HEK293T (cell line): ENCODE measurements at regions not wholly inside any gene's neighbourhood (a gene's known extent, or its start where the extent isn't known, plus 50 kb on each side); places are given as distances from the start of the nearest gene placed in this dataset.

Experiments used
- CTCF ChIA-PET: fragments of 350-600 bp; formaldehyde crosslinking; extraction: SDS; loops from one replicate; lab custom pipeline; 2021; ENCODE audit warnings: antibody characterized with exemption, inconsistent platforms; lab: Yijun Ruan, JAX
- POLR2A ChIA-PET: fragments of 350-600 bp; formaldehyde crosslinking; extraction: SDS; loops from one replicate; lab custom pipeline; 2020; ENCODE audit warnings: antibody characterized with exemption, inconsistent platforms; lab: Yijun Ruan, JAX
- DNase-seq: peaks from one replicate; pipeline ENCODE4 v3.0.0; 2012; ENCODE audit warnings: mixed read lengths; ENCODE audit errors: extremely low spot score
- ARNT ChIP-seq: fragments of 450-650 bp; IDR thresholded peaks from 2 replicates; pipeline ENCODE4 v1.6.1; 2017; ENCODE audit warnings: mild to moderate bottlenecking
- BHLHE40 ChIP-seq: fragments of 450-650 bp; IDR thresholded peaks from 2 replicates; pipeline ENCODE4 v1.6.1; 2016; ENCODE audit warnings: mild to moderate bottlenecking, moderate library complexity, borderline replicate concordance
- CTBP1 ChIP-seq: fragments of 450-650 bp; IDR thresholded peaks from 2 replicates; pipeline ENCODE4 v1.6.1; 2016; ENCODE audit warnings: borderline replicate concordance
- ELF4 ChIP-seq: fragments of 450-650 bp; IDR thresholded peaks from 2 replicates; pipeline ENCODE4 v1.6.1; 2017; ENCODE audit warnings: antibody characterized with exemption
- FOXA1 ChIP-seq: fragments of 450-650 bp; IDR thresholded peaks from 2 replicates; pipeline ENCODE4 v1.6.1; 2016; ENCODE audit warnings: mild to moderate bottlenecking
- FOXK2 ChIP-seq: fragments of 450-650 bp; IDR thresholded peaks from 2 replicates; pipeline ENCODE4 v1.6.1; 2016; ENCODE audit warnings: mild to moderate bottlenecking
- FOXM1 ChIP-seq: fragments of 450-650 bp; IDR thresholded peaks from 2 replicates; pipeline ENCODE4 v1.6.1; 2017; ENCODE audit warnings: mild to moderate bottlenecking, borderline replicate concordance
- HDGF ChIP-seq: fragments of 450-650 bp; IDR thresholded peaks from 2 replicates; pipeline ENCODE4 v1.6.1; 2017; ENCODE audit warnings: antibody characterized with exemption, borderline replicate concordance
- L3MBTL2 ChIP-seq: fragments of 450-650 bp; conservative IDR thresholded peaks from 2 replicates; pipeline ENCODE4 v1.6.1; 2016; ENCODE audit warnings: mild to moderate bottlenecking
- LEF1 ChIP-seq: fragments of 450-650 bp; IDR thresholded peaks from 2 replicates; pipeline ENCODE4 v1.6.1; 2017; ENCODE audit warnings: mild to moderate bottlenecking, borderline replicate concordance
- NFRKB ChIP-seq: fragments of 450-650 bp; IDR thresholded peaks from 2 replicates; pipeline ENCODE4 v1.6.1; 2016; ENCODE audit warnings: mild to moderate bottlenecking, moderate library complexity
- SP1 ChIP-seq: fragments of 450-650 bp; IDR thresholded peaks from 2 replicates; pipeline ENCODE4 v1.6.1; 2017
- SUZ12 ChIP-seq: fragments of 450-650 bp; IDR thresholded peaks from 2 replicates; pipeline ENCODE4 v1.6.1; 2016; ENCODE audit warnings: mild to moderate bottlenecking
- TARDBP ChIP-seq: fragments of 450-650 bp; IDR thresholded peaks from 2 replicates; pipeline ENCODE4 v1.6.1; 2016
- ZNF384 ChIP-seq: fragments of 450-650 bp; IDR thresholded peaks from 2 replicates; pipeline ENCODE4 v1.6.1; 2016
- TF ChIP-seq, protein P1 (sequence below): fragments of 450-650 bp; IDR thresholded peaks from 2 replicates; pipeline ENCODE4 v1.6.1; 2016

- ChIA-PET POLR2A (no interaction called here), CTCF (interaction anchor here (0.6 kb wide), 1 partner anchor 327 kb away, joined by 3 read pairs; no protein-coding TSS in a partner anchor)
- DNase-seq, result no peak
- no peak for TF ChIP-seq SUZ12
- TF ChIP-seq SP1, result no peak
- TF ChIP-seq L3MBTL2, result no peak
- TF ChIP-seq NFRKB, result no peak
- no peak for TF ChIP-seq FOXK2
- TF ChIP-seq ARNT, result no peak
Observed at GRCh38 chr2:12183032-12183645, 436.7 kb downstream of the LPIN1 start.

DNA sequence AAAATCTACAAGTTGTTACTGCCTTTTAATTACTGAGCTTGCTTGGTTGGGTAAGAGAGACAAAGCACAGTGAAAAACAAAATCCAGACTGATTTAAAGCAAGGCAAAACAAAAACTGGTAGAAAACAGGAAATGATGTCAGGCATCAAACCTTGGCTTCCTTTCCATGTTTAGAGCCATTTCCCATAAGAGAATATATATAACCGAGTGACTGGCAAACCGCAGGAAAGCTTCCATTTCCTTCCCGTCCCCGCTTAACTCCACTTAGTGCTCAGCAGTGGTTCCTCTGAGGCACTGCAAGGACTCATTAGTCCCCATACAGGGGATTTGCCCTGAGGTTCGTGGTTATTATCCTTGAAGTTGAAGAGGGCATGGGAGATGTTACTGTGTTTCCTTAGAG lies 446.3 kb downstream of the LPIN1 start:
- TF ChIP-seq FOXA1, result no peak
- no peak for TF ChIP-seq SP1
- TF ChIP-seq SUZ12, result no peak
- no peak for TF ChIP-seq LEF1
- TF ChIP-seq CTBP1, result no peak
- no peak for TF ChIP-seq NFRKB
- no peak for TF ChIP-seq BHLHE40
- TF ChIP-seq ARNT, result no peak
- TF ChIP-seq, protein P1, sequence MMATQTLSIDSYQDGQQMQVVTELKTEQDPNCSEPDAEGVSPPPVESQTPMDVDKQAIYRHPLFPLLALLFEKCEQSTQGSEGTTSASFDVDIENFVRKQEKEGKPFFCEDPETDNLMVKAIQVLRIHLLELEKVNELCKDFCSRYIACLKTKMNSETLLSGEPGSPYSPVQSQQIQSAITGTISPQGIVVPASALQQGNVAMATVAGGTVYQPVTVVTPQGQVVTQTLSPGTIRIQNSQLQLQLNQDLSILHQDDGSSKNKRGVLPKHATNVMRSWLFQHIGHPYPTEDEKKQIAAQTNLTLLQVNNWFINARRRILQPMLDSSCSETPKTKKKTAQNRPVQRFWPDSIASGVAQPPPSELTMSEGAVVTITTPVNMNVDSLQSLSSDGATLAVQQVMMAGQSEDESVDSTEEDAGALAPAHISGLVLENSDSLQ, result no peak
- TF ChIP-seq TARDBP, result no peak
- no peak for TF ChIP-seq FOXK2
- TF ChIP-seq L3MBTL2, result no peak
- ChIA-PET POLR2A (no interaction called here), CTCF (no interaction called here)
- no peak for DNase-seq

DNA sequence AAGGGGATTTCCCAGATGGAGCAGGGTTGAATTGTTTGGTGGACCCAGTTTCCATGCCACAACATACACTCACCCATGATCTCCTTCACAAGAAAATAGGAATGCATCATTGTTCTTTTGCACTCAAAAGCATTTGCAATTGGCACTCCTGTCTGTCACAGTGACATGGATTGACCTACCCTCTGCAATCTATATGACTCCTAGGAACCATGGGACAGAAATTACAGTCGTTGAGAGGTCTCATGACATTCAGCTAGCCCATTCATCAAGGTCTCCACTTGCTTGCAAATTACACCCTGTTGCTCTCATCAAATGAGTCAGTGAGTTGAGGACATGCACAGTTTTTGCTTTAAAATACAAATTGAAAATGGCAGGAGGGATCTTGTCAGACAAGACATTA lies 448.5 kb downstream of the LPIN1 start:
- CTCF ChIA-PET, result no interaction called here
- POLR2A ChIA-PET, result no interaction called here
- TF ChIP-seq L3MBTL2, result no peak
- TF ChIP-seq FOXM1, result no peak
- TF ChIP-seq FOXA1, result no peak
- DNase-seq, result no peak

DNA sequence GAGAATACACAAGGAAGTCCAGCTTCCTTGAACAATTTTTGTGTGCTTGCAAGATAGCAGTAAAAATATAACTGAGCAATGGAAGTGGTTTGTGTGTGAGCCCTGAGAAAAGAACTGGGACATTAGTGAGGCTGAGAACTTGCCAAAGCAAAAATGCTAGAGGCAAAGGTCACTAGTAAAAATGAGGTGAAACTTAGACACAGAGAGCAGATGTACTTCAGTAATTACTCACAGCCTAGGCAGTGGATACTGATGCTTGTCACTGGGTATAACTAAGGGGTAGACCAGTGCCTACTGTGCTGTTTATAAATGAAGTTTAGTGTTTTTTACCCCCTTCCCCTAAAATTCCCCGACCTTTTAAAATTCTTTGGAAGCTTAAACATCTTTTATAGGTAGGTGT lies 450.1 kb downstream of the LPIN1 start:
- no peak for TF ChIP-seq FOXA1
- ChIA-PET CTCF (no interaction called here), POLR2A (no interaction called here)
- DNase-seq, result no peak

- ChIA-PET POLR2A (no interaction called here), CTCF (no interaction called here)
- DNase-seq, result no peak
- no peak for TF ChIP-seq FOXK2
- TF ChIP-seq TARDBP, result no peak
- no peak for TF ChIP-seq SP1
- no peak for TF ChIP-seq ARNT
- TF ChIP-seq LEF1, result no peak
- TF ChIP-seq NFRKB, result no peak
- no peak for TF ChIP-seq ELF4
- no peak for TF ChIP-seq BHLHE40
- no peak for TF ChIP-seq FOXA1
- TF ChIP-seq CTBP1, result no peak
- TF ChIP-seq HDGF, result no peak
- no peak for TF ChIP-seq FOXM1
- no peak for TF ChIP-seq L3MBTL2
- TF ChIP-seq, protein P1, result no peak
- no peak for TF ChIP-seq ZNF384
- TF ChIP-seq SUZ12, result no peak
Observed at GRCh38 chr2:12197133-12197532, 450.7 kb downstream of the LPIN1 start.

DNA sequence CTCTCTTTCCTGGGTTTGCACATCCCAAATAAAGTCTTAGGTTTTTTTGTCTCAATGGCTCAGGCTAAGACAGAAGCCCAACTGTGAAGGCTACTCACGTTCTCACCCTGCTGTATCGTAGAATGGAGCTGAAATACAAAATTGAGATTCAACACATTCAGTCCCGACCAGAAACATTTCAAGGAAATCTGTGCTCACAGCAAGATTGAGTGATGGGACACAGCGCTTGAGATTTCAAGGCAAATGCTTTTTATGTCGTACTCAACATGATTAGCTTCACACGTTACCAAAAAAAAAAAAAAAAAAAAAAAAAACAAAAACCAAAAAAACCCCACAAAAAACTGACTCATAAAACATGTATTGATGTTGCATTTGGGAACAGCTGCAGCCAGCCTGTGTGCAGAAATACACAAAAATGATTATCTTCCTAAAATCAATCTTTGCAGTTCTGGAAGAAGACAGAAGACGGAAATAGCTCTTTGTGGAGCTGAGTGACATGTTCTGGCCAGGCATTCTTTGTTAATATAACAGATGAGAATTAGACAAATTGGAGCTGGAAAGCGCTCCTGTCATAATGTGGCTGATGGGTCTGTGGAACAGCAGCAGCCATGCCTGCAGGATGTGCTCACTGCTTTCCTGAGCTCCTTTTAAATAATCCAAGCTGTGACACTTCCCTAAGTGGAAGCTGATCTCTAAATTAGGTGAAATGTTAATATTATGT lies 453.2 kb downstream of the LPIN1 start:
- DNase-seq, result no peak
- TF ChIP-seq FOXM1 (no peak), ZNF384 (no peak), ARNT (no peak), ELF4 (no peak), TARDBP (no peak)
- TF ChIP-seq, protein P1, result no peak
- ChIA-PET CTCF (interaction anchor here (1.4 kb wide), 1 partner anchor 10 kb away, joined by 3 read pairs; no protein-coding TSS in a partner anchor), POLR2A (no interaction called here)

DNA sequence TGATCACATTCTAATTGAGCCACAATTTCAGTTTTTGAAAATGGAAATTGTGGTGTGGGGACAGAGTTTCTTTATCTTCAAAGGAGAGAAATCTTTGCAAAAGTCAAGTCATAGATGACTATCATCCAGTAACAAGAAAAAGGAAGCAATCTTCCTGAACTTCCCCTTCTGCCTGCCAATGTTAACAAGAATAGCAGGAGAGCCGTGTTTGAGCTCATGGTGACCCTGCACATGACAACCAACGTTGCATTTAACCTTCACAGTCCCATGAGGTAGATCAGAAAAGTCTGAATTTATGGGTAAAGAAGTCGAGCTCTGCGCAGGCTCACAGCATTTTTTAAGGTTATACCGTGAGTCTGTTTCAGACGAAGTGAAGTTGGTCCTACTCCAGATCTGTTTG lies 454.9 kb downstream of the LPIN1 start:
- no peak for DNase-seq
- POLR2A ChIA-PET, result no interaction called here
- CTCF ChIA-PET, result no interaction called here
- TF ChIP-seq SP1 (no peak), FOXA1 (no peak)
